Mesenchymal stem cell (in vitro differentiated cells and primary cell): ENCODE measurements at regions not wholly inside any gene's neighbourhood (a gene's known extent, or its start where the extent isn't known, plus 50 kb on each side); places are given as distances from the start of the nearest gene placed in this dataset.

Experiments
- DNase-seq: peaks from one replicate; pipeline ENCODE4 v3.0.0-alpha.2; 2013
- H2AFZ ChIP-seq: one replicate; pipeline ENCODE4 v1.6.1; 2013; ENCODE audit warnings: low read depth, mild to moderate bottlenecking, control low read depth, inconsistent platforms, low read length, moderate library complexity
- H2AK5ac ChIP-seq: 2 replicates; pipeline ENCODE4 v1.6.1; 2013; ENCODE audit warnings: low read length, moderate library complexity, mild to moderate bottlenecking, inconsistent platforms; ENCODE audit not compliant: severe bottlenecking
- H2BK120ac ChIP-seq: one replicate; pipeline ENCODE4 v1.6.1; 2013; ENCODE audit warnings: low read depth, mild to moderate bottlenecking, inconsistent platforms, low read length, moderate library complexity
- H2BK12ac ChIP-seq, 2 experiments: one replicate each; pipeline ENCODE4 v1.6.1; 2013; ENCODE audit warnings: inconsistent platforms in 2 of 2, low read length in 2 of 2, mild to moderate bottlenecking in 2 of 2, moderate library complexity in 2 of 2, control low read depth in 1 of 2
- H2BK15ac ChIP-seq: one replicate; pipeline ENCODE4 v1.6.1; 2013; ENCODE audit warnings: mild to moderate bottlenecking, low read depth, inconsistent platforms; ENCODE audit not compliant: poor library complexity, severe bottlenecking
- H2BK5ac ChIP-seq: 2 replicates; pipeline ENCODE4 v1.6.1; 2013; ENCODE audit warnings: low read depth, mild to moderate bottlenecking, low read length, control low read depth, inconsistent platforms; ENCODE audit not compliant: poor library complexity, severe bottlenecking
- H3K14ac ChIP-seq, 2 experiments: one replicate each; pipeline ENCODE4 v1.6.1; 2013; ENCODE audit warnings: inconsistent platforms in 2 of 2, low read length in 2 of 2, control low read depth in 1 of 2, mild to moderate bottlenecking in 1 of 2, moderate library complexity in 1 of 2
- H3K18ac ChIP-seq, 2 experiments: one replicate each; pipeline ENCODE4 v1.6.1; 2013; ENCODE audit warnings: inconsistent platforms in 2 of 2, low read length in 2 of 2, control low read depth in 1 of 2, low read depth in 1 of 2, mild to moderate bottlenecking in 1 of 2
- H3K23ac ChIP-seq, 2 experiments: one replicate each; pipeline ENCODE4 v1.6.1; 2013; ENCODE audit warnings: inconsistent platforms in 2 of 2, low read length in 2 of 2, mild to moderate bottlenecking in 2 of 2, moderate library complexity in 2 of 2, control low read depth in 1 of 2
- H3K27ac ChIP-seq: 2 replicates; pipeline ENCODE4 v1.5.1; 2013; ENCODE audit warnings: mild to moderate bottlenecking, moderate library complexity, low read length, control low read depth, inconsistent platforms; ENCODE audit not compliant: poor library complexity, severe bottlenecking
- H3K27me3 ChIP-seq, 2 experiments: 2 replicates each; pipeline versions ENCODE4 v1.6.1 to v1.7.0; 2013; ENCODE audit warnings: low read length in 2 of 2, mild to moderate bottlenecking in 2 of 2, moderate library complexity in 2 of 2, control low read depth in 1 of 2, inconsistent platforms in 1 of 2; ENCODE audit not compliant: control insufficient read depth in 1 of 2, insufficient read depth in 1 of 2
- H3K36me3 ChIP-seq, 2 experiments: 2 replicates each; pipeline versions ENCODE4 v1.6.1 to v1.7.0; 2013; ENCODE audit warnings: low read length in 2 of 2, control low read depth in 1 of 2, inconsistent platforms in 1 of 2, low read depth in 1 of 2, mild to moderate bottlenecking in 1 of 2; ENCODE audit not compliant: insufficient read depth in 2 of 2, control insufficient read depth in 1 of 2
- H3K4ac ChIP-seq, 2 experiments: one replicate each; pipeline ENCODE4 v1.6.1; 2013; ENCODE audit warnings: inconsistent platforms in 2 of 2, low read length in 2 of 2, mild to moderate bottlenecking in 2 of 2, moderate library complexity in 2 of 2, control low read depth in 1 of 2, low read depth in 1 of 2
- H3K4me1 ChIP-seq: 2 replicates; pipeline ENCODE4 v1.6.1; 2013; ENCODE audit warnings: low read depth, low read length, control low read depth; ENCODE audit not compliant: control insufficient read depth, insufficient read depth
- H3K4me2 ChIP-seq: 2 replicates; pipeline ENCODE4 v1.6.1; 2013; ENCODE audit warnings: low read length, mild to moderate bottlenecking, inconsistent platforms; ENCODE audit not compliant: poor library complexity, severe bottlenecking
- H3K4me3 ChIP-seq, 2 experiments: 2 replicates each; pipeline versions ENCODE4 v1.5.1 to v1.7.0; 2013; ENCODE audit warnings: low read length in 2 of 2, mild to moderate bottlenecking in 2 of 2, control low read depth in 1 of 2, low read depth in 1 of 2; ENCODE audit not compliant: insufficient read depth in 1 of 2
- H3K79me1 ChIP-seq: replicated peaks from 2 replicates; pipeline ENCODE4 v1.6.1; 2013; ENCODE audit warnings: mild to moderate bottlenecking, control low read depth, low read length, inconsistent platforms; ENCODE audit not compliant: poor library complexity, severe bottlenecking
- H3K9ac ChIP-seq: 2 replicates; pipeline ENCODE4 v1.7.0; 2013; ENCODE audit warnings: mild to moderate bottlenecking, low read length, moderate library complexity
- H3K9me3 ChIP-seq: 2 replicates; pipeline ENCODE4 v1.7.0; 2013; ENCODE audit warnings: mild to moderate bottlenecking, low read length; ENCODE audit not compliant: control insufficient read depth
- H4K8ac ChIP-seq: one replicate; pipeline ENCODE4 v1.6.1; 2013; ENCODE audit warnings: inconsistent platforms, mild to moderate bottlenecking, low read length, moderate library complexity
- H4K91ac ChIP-seq: one replicate; pipeline ENCODE4 v1.6.1; 2013; ENCODE audit warnings: mild to moderate bottlenecking, low read length, inconsistent platforms
- WGBS: methylation state at CpG from one replicate; pipeline ENCODE4 v1.1.7; 2013; ENCODE audit warnings: mixed read lengths; 5-methylcytosine and 5-hydroxymethylcytosine counted together

- Histone ChIP-seq H3K18ac (no peak overlapping the region), H3K23ac (no peak overlapping the region), H2BK12ac (no peak overlapping the region), H3K27me3 (no peaks in the 10 kb centered on the region), H3K4ac (no peak overlapping the region), H3K27ac (no peak overlapping the region), H2BK120ac (no peak overlapping the region), H3K4me3 (no peak overlapping the region), H3K79me1 (no peaks in the 10 kb centered on the region), H2AK5ac (no peak overlapping the region), H3K4me2 (no peak overlapping the region), H3K9me3 (no peaks in the 10 kb centered on the region), H2BK15ac (no peak overlapping the region), H2AFZ (no peak overlapping the region), H2BK5ac (no peak overlapping the region), H3K9ac (no peak overlapping the region), H3K4me1 (peaks cover 1% of the 10 kb centered on the region), H4K91ac (no peak overlapping the region), H3K14ac (no peak overlapping the region), H3K36me3 (no peaks in the 10 kb centered on the region), H4K8ac (no peak overlapping the region)
- 62% methylated on average over 2 of the region's 2 CpGs for whole genome bisulfite sequencing
- no peak for DNase-seq
These were observed 401.0 kb upstream of the UBE2E3 start for GRCh38 chr2:180579388-180579787.

- Histone ChIP-seq H3K4me1 (peaks cover 1% of the 10 kb centered on the region), H2BK120ac (no peak overlapping the region), H3K4ac (no peak overlapping the region), H2BK15ac (no peak overlapping the region), H3K14ac (no peak overlapping the region), H3K4me2 (no peak overlapping the region), H4K8ac (no peak overlapping the region), H3K9me3 (no peaks in the 10 kb centered on the region), H2AFZ (no peak overlapping the region), H3K18ac (no peak overlapping the region), H3K27me3 (no peaks in the 10 kb centered on the region), H3K23ac (no peak overlapping the region), H2AK5ac (no peak overlapping the region), H3K36me3 (no peaks in the 10 kb centered on the region), H2BK5ac (no peak overlapping the region), H2BK12ac (no peak overlapping the region), H3K27ac (no peak overlapping the region), H3K79me1 (no peaks in the 10 kb centered on the region), H4K91ac (no peak overlapping the region), H3K9ac (no peak overlapping the region), H3K4me3 (no peak overlapping the region)
- 90% methylated on average over 1 of the region's 1 CpG for WGBS
- no peak for DNase-seq
These were observed 402.0 kb upstream of the UBE2E3 start for GRCh38 chr2:180578441-180578840.

GRCh38 chr2:180577567-180577966 is 402.8 kb upstream of the UBE2E3 start:
- Histone ChIP-seq H3K4me2 (no peak overlapping the region), H4K8ac (no peak overlapping the region), H3K23ac (no peak overlapping the region), H3K14ac (no peak overlapping the region), H3K4ac (no peak overlapping the region), H2BK120ac (no peak overlapping the region), H2BK15ac (no peak overlapping the region), H3K36me3 (no peaks in the 10 kb centered on the region), H2AFZ (no peak overlapping the region), H3K4me3 (no peak overlapping the region), H3K9ac (no peak overlapping the region), H2BK5ac (no peak overlapping the region), H3K18ac (no peak overlapping the region), H3K27me3 (no peaks in the 10 kb centered on the region), H2AK5ac (no peak overlapping the region), H3K9me3 (no peaks in the 10 kb centered on the region), H3K27ac (no peak overlapping the region), H3K79me1 (no peaks in the 10 kb centered on the region), H4K91ac (no peak overlapping the region), H3K4me1 (peaks cover 1% of the 10 kb centered on the region), H2BK12ac (no peak overlapping the region)
- DNase-seq = no peak
- 100% methylated on average over 2 of the region's 3 CpGs for WGBS

DNA sequence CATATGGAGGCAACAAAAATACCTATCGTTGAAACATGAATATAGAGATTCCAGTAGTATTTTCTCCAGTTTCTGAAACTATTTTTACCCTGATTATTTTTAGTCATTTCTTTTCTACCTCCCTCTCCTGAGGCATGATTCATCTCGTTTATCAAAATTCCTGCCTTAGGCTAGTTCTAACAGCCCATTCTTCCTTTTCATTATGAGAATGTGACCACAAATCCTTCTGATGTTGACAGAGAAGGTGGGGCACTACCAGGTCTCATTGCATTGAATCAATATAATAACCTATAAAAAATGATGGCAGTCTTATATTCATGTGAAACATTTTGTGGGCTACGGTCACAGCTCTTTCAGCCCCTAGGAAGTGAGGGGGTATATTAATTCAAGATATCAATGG is 406.5 kb upstream of the UBE2E3 start:
- Histone ChIP-seq H3K4me2 (no peak overlapping the region), H3K79me1 (no peaks in the 10 kb centered on the region), H3K9ac (no peak overlapping the region), H3K9me3 (no peaks in the 10 kb centered on the region), H3K27ac (no peak overlapping the region), H3K4ac (no peak overlapping the region), H3K4me1 (no peaks in the 10 kb centered on the region), H2AK5ac (no peak overlapping the region), H2BK12ac (no peak overlapping the region), H4K8ac (no peak overlapping the region), H3K23ac (no peak overlapping the region), H2AFZ (no peak overlapping the region), H3K4me3 (no peak overlapping the region), H4K91ac (no peak overlapping the region), H3K36me3 (no peaks in the 10 kb centered on the region), H3K27me3 (no peaks in the 10 kb centered on the region), H2BK15ac (no peak overlapping the region), H2BK120ac (no peak overlapping the region), H3K18ac (no peak overlapping the region), H2BK5ac (no peak overlapping the region), H3K14ac (no peak overlapping the region)
- 100% methylated on average over 1 of the region's 3 CpGs for WGBS
- no peak for DNase-seq
